ENCODE measurements at regions not wholly inside any gene's neighbourhood (a gene's known extent, or its start where the extent isn't known, plus 50 kb on each side); places are given as distances from the start of the nearest gene placed in this dataset.

DNA sequence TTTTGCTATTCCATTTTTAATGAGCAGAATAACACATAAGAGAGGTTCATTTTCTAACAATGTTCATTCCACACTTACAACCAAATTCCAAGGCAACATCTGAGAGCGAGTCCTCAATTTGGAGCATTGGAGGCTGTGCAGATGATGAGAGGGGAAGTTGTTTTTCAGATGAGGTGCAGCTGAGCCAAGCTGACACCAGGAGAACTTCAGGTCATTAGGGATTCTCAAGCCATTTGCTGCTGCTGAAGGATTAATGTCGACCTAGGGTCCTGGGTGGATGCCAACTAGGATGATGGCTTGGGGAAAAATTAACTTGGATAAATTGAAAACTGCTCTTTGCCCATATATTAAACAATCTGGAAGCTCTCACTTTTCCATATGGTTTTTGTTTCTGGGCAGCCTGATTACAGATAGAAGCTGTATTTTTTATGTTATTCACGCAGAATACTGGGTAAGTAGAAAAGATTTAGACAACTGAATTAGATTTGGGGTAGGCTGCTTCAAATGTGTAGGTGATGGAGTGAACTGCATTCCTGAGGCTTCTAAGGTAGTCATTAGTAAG, 206.4 kb upstream of the SLC39A10 start:
- no peak overlapping the region for H3K27ac ChIP-seq (ENCODE audit: extremely low read length, insufficient read depth, low read length)
- POLR2A ChIA-PET: no interaction called here
- 8% methylated on average over 3 of the region's 3 CpGs for WGBS (ENCODE audit: low lambda C conversion rate)
- H4K20me1 ChIP-seq (ENCODE audit: insufficient read depth, low read length): no peaks in the 10 kb centered on the region
- H3K27me3 ChIP-seq (ENCODE audit: control insufficient read depth in 1 of 2, insufficient read depth in 2 of 2, low read length in 2 of 2): peaks cover 0 to 4% of the 10 kb centered on the region in 2 experiments; a peak in 1 of 5 replicates
- H3K4me3 ChIP-seq (replicated peaks in 1 of 3; ENCODE audit: insufficient read depth in 1 of 3, low read depth in 2 of 3, low read length in 3 of 3): no peak overlapping the region
- DNase-seq (ENCODE audit: low spot score) (no peak), ATAC-seq (no peak), FAIRE-seq (no peak)
- in situ Hi-C loops (cut with HindIII; ENCODE audit: extremely low pct_ligation_motif_present, low pct_unique_long_range_greater_than_20kb): no loop called here
- no peaks in the 10 kb centered on the region for H3K36me3 ChIP-seq (replicated peaks in 1 of 2; ENCODE audit: control insufficient read depth in 1 of 2, insufficient read depth in 2 of 2, low read length in 2 of 2)
- no TSS peak for BruUV-seq (replicated peaks)
- H3K79me2 ChIP-seq (ENCODE audit: insufficient read depth, low read length): no peaks in the 10 kb centered on the region
- H3K9me3 ChIP-seq (ENCODE audit: low read length): no peaks in the 10 kb centered on the region
- no peak overlapping the region for H3K9ac ChIP-seq (ENCODE audit: insufficient read depth, low read depth, low read length)
- CTCF ChIA-PET (ENCODE audit: low intra/inter-chr PET ratio, low total read pairs): no interaction called here
- TF ChIP-seq ZNF207 (IDR thresholded peaks at IDR 0.05; ENCODE audit: borderline replicate concordance): no peak
- TF ChIP-seq, protein P1, sequence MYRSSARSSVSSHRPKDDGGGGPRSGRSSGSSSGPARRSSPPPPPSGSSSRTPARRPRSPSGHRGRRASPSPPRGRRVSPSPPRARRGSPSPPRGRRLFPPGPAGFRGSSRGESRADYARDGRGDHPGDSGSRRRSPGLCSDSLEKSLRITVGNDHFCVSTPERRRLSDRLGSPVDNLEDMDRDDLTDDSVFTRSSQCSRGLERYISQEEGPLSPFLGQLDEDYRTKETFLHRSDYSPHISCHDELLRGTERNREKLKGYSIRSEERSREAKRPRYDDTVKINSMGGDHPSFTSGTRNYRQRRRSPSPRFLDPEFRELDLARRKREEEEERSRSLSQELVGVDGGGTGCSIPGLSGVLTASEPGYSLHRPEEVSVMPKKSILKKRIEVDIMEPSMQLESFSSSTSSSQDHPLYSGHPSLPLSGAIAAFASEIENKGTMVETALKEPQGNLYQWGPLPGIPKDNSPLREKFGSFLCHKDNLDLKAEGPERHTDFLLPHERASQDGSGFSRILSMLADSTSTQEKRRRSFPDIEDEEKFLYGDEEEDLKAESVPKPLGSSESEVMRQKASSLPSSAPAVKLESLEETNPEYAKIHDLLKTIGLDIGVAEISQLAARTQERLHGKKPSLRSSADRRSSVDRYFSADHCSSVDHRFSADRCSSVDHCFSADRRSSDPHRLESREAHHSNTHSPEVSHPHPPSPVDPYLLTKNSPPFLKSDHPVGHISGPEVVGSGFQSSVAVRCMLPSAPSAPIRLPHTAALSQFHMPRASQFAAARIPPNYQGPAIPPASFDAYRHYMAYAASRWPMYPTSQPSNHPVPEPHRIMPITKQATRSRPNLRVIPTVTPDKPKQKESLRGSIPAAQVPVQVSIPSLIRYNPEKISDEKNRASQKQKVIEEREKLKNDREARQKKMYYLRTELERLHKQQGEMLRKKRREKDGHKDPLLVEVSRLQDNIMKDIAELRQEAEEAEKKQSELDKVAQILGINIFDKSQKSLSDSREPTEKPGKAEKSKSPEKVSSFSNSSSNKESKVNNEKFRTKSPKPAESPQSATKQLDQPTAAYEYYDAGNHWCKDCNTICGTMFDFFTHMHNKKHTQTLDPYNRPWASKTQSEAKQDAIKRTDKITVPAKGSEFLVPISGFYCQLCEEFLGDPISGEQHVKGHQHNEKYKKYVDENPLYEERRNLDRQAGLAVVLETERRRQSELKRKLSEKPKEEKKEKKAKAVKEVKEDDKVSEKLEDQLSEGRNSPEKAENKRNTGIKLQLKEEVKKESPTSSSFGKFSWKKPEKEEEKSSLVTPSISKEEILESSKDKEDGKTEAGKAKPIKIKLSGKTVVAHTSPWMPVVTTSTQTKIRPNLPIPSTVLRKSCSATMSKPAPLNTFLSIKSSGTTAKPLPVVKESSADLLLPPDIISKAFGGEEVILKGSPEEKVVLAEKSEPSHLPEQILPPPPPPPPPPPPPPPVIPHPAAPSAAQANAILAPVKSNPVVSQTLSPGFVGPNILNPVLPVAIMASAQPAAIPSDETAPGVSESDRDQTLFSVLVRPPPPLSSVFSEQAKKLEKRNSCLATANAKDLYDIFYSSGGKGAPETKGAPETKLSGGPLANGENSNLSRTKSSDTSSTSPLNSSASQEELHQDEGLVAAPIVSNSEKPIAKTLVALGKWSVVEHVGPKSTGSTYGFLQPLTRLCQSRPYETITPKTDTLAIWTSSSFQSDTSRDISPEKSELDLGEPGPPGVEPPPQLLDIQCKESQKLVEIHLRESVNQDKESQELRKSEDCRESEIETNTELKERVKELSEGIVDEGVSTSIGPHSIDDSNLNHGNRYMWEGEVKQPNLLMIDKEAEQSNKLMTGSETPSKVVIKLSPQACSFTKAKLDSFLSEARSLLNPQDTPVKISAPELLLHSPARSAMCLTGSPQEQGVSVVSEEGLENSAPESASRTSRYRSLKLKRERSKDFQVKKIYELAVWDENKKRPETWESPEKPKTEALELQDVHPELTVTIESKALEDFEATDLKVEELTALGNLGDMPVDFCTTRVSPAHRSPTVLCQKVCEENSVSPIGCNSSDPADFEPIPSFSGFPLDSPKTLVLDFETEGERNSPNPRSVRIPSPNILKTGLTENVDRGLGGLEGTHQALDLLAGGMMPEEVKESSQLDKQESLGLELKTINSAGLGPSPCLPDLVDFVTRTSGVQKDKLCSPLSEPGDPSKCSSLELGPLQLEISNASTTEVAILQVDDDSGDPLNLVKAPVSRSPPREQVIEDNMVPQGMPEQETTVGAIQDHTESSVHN (CRISPR knock-in tag; IDR thresholded peaks at IDR 0.05): no peak
- TF ChIP-seq, protein P2, sequence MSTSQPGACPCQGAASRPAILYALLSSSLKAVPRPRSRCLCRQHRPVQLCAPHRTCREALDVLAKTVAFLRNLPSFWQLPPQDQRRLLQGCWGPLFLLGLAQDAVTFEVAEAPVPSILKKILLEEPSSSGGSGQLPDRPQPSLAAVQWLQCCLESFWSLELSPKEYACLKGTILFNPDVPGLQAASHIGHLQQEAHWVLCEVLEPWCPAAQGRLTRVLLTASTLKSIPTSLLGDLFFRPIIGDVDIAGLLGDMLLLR (CRISPR knock-in tag; IDR thresholded peaks at IDR 0.05): no peak
- no peak for TF ChIP-seq ZFX (CRISPR knock-in tag; IDR thresholded peaks at IDR 0.05; ENCODE audit: low read depth)
- H3K4me2 ChIP-seq (ENCODE audit: low read depth, low read length): no peak overlapping the region
- H3K4me1 ChIP-seq (ENCODE audit: insufficient read depth, low read length): no peaks in the 10 kb centered on the region
- intact Hi-C loops (cut with micrococcal nuclease; ENCODE audit: unreplicated experiment): no loop called here
- H2AFZ ChIP-seq (ENCODE audit: low read length): no peak overlapping the region
